Subcutaneous abdominal adipose tissue (tissue), 5 donors: ENCODE measurements at regions not wholly inside any gene's neighbourhood (a gene's known extent, or its start where the extent isn't known, plus 50 kb on each side); places are given as distances from the start of the nearest gene placed in this dataset.
"Not testable (repeated sequence)": the region's sequence is repeated elsewhere in the genome, so short reads cannot be mapped to it uniquely, and the experiment has no call there.

Source experiments
- H3K27ac ChIP-seq: one replicate; pipeline ENCODE4 v1.7.0; 2013; ENCODE audit warnings: low read depth, mild to moderate bottlenecking, inconsistent platforms, low read length, moderate library complexity
- H3K27me3 ChIP-seq, 5 donors: one replicate each; pipeline ENCODE4 v1.7.0; 2013; ENCODE audit warnings: low read length in 5 of 5, inconsistent platforms in 1 of 5; ENCODE audit not compliant: control insufficient read depth in 5 of 5, insufficient read depth in 4 of 5
- H3K36me3 ChIP-seq, 5 donors: one replicate each; pipeline ENCODE4 v1.7.0; 2013; ENCODE audit warnings: low read length in 5 of 5; ENCODE audit not compliant: control insufficient read depth in 5 of 5, insufficient read depth in 5 of 5
- H3K4me1 ChIP-seq, 5 donors: one replicate each; pipeline ENCODE4 v1.7.0; 2013; ENCODE audit warnings: low read length in 5 of 5, mild to moderate bottlenecking in 3 of 5, moderate library complexity in 1 of 5; ENCODE audit not compliant: control insufficient read depth in 5 of 5, insufficient read depth in 5 of 5
- H3K4me3 ChIP-seq, 5 donors: one replicate each; pipeline ENCODE4 v1.7.0; 2013; ENCODE audit warnings: low read length in 5 of 5, low read depth in 1 of 5
- H3K9ac ChIP-seq, 5 donors: one replicate each; pipeline ENCODE4 v1.7.0; 2013; ENCODE audit warnings: low read length in 5 of 5, mild to moderate bottlenecking in 4 of 5, moderate library complexity in 3 of 5
- H3K9me3 ChIP-seq, 5 donors: one replicate each; pipeline ENCODE4 v1.7.0; 2013; ENCODE audit warnings: low read length in 5 of 5; ENCODE audit not compliant: control insufficient read depth in 5 of 5
- donor health status: healthy.
- donor health status: healthy.
- donor health status: healthy.
- donor health status: healthy.
- donor health status: healthy.

DNA sequence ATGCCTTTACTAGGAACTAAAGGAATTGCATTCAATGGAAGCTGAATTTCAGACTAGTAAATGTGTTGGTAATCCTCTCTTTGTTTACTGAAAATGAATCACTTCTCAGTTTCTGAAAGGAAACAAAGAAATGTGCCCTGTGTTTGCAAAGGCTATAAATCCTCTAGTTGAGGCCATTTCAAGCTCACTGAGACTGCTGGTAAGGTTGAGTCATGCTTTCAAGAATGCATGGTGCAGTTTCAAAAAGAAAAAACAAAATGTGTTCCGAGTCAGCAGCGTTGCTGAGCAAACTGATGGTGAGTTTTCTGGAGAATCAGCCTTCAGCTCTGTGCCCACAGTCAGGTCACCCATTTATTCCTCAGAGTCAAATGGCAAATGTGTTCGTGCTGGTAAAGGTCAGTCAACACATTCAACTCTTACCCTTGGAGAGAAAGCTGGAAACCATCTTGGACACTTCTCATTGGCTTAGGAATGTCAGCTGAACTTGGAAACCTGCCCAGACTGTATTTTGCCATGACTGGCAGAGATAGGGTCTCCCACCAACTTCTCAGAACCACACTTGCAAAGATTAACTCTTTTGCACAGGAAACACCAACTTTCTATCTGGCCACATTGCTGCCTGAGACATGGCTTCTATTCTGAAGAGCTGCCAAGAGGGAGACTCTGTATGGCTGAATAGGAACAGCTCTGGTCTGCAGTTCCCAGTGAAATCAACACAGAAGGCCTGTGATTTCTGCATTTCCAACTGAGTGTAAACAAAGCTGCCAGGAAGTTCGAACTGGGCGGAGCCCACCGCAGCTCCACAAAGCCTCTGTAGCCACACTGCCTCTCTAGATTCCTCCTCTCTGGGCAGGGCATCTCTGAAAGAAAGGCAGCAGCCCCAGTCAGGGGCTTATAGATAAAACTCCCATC is 484.4 kb downstream of the ATP23 start:
- H3K9ac ChIP-seq = no peak overlapping the region
- H3K27me3 ChIP-seq = no peaks in the 10 kb centered on the region
- H3K4me3 ChIP-seq = peak overlapping the region in 4 of 5 donors; percentile 6 to 48 (median 19)
- H3K27ac ChIP-seq = no peak overlapping the region
- H3K9me3 ChIP-seq = peaks cover 0 to 2% (median 0%) of the 10 kb centered on the region in 5 donors
- H3K36me3 ChIP-seq = no peaks in the 10 kb centered on the region
- peaks cover 0 to 16% (median 15%) of the 10 kb centered on the region in 5 donors for H3K4me1 ChIP-seq

DNA sequence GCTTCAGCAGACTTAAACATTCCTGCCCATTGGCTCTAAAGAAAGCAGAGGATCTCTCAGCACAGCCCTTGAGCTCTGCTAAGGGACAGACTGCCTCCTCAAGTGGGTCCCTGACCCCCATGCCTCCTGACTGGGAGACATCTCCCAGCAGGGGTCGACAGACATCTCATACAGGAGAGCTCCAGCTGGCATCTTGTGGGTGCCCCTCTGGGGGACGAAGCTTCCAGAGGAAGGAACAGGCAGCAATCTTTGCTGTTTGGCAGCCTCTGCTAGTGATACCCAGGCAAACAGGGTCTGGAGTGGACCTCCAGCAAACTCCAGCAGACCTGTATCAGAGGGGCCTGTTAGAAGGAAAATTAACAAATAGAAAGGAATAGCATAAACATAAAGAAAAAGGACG is 485.1 kb downstream of the ATP23 start:
- not testable (repeated sequence) for H3K36me3 ChIP-seq, H3K9me3 ChIP-seq, H3K9ac ChIP-seq, H3K4me3 ChIP-seq, H3K27ac ChIP-seq, H3K27me3 ChIP-seq
- peaks cover 0 to 16% (median 15%) of the 10 kb centered on the region in 5 donors for H3K4me1 ChIP-seq

DNA sequence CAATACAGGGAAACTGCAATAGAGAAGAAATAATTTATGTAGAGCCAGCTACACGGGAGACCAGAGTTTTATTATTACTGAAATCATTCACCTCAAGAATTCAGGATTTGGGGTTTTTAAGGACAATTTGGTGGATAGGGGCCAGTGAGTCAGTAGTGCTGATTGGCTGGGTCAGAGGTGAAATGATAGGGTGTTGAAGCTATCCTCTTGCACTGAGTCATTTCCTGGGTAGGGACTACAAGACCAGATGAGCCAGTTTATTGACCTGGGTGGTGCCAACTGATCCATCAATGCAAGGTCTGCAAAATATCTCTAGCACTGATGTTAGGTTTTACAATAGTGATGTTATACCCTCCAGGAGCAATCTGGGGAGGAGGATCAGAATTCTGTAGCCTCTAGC is 486.3 kb downstream of the LRIG3 start:
- Histone ChIP-seq H3K27ac (no peak overlapping the region), H3K9ac (no peak overlapping the region), H3K4me3 (no peak overlapping the region), H3K9me3 (no peaks in the 10 kb centered on the region), H3K36me3 (no peaks in the 10 kb centered on the region), H3K4me1 (no peaks in the 10 kb centered on the region), H3K27me3 (no peaks in the 10 kb centered on the region)

DNA sequence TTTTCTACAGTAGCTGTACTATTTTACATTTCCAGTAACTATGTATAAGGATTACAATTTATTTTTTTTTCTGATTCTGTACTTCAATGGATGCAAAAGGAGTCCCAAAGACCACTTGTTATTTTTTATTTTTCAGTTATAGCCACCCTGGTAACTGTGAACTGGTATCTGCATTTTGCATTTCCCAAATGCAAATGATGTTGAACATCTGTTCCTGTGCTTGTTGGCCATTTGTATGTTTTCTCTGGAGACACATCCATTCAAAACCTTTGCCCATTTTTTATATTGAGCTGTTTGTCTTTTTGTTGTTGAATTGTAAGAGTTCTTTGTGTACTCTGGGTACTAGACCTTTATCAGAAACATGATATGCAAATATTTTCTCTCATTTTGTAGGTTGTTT is 485.6 kb downstream of the LRIG3 start:
- H3K9ac ChIP-seq = no peak overlapping the region
- no peaks in the 10 kb centered on the region for H3K4me1 ChIP-seq
- no peaks in the 10 kb centered on the region for H3K27me3 ChIP-seq
- H3K27ac ChIP-seq = no peak overlapping the region
- H3K4me3 ChIP-seq = no peak overlapping the region
- no peaks in the 10 kb centered on the region for H3K36me3 ChIP-seq
- no peaks in the 10 kb centered on the region for H3K9me3 ChIP-seq

DNA sequence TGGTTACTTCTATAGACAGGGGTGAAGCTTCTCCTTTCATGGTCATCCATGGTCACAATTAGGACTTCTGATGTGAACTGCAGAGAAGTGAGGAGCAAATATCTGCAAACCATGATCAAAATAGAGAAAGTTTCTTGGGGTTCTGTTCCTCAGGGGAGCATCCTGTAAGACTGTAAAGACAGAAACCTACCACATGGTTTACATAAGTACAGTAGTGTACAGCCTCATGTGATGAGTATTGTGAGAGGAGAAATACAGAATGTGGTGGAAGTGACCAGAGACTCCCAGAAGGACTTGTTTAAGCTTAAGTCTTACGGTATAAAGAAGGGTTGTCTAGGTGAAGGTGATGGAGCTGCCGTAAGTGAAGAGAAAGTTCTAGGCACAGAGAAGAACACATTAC is 484.7 kb downstream of the LRIG3 start:
- Histone ChIP-seq H3K9ac (no peak overlapping the region), H3K27me3 (no peaks in the 10 kb centered on the region), H3K4me1 (no peaks in the 10 kb centered on the region), H3K4me3 (no peak overlapping the region), H3K27ac (no peak overlapping the region), H3K9me3 (no peaks in the 10 kb centered on the region), H3K36me3 (no peaks in the 10 kb centered on the region)

DNA sequence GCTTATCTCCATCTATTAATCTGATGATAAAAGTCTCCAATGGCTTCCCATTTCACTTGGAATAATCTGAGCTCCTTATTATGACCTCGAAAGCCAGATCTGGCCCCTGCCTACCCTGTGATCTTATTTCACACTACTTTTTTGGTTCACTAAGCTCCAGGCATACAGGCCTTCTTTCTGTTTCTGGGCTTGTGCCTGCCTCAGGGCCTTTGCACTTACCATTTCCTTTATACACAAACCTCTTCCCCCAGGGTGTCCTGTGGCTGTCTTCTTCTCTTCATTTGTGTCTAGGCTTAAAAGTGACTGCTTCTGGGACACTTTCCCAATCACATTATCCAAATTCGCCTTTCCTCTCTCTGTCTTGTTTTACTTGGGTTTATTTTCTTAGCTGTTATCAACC is 478.8 kb downstream of the LRIG3 start:
- Histone ChIP-seq H3K9me3 (no peaks in the 10 kb centered on the region), H3K4me1 (peaks cover 0 to 3% (median 0%) of the 10 kb centered on the region in 5 donors), H3K9ac (no peak overlapping the region), H3K27me3 (no peaks in the 10 kb centered on the region), H3K36me3 (no peaks in the 10 kb centered on the region), H3K4me3 (no peak overlapping the region), H3K27ac (no peak overlapping the region)

DNA sequence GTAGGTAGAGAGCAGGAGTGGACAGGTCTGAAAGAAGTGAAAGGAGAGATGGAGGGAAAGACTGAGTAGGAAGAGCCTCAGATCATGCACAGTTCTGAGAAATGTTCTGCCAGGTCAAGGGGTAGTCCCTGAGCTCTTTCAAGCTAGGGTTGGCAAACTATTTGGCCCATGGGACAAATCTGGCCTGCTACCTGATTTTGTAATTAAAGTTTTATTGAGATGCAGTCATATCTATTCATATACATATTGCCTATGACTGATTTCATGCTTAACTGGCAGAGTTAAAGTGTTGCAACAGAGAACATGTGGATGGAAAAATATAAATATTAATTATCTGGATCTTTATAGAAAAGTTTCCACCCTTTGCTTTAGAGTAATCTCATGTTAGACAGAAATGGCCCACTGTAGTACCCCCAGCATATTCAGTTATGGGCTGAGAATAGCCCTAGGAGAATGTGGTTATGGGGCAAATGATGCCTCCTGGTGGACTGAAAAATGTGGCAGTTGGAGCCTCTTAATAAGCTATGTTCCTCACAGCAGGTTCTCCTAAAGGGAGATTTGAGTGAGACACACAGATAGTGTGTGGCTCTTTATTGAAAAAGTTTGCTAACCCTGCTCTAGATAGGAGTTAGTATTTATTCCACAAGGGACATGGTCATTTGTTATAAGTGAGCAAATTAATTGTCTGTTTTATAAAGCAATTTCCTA is 476.9 kb downstream of the LRIG3 start:
- Histone ChIP-seq H3K27me3 (no peaks in the 10 kb centered on the region), H3K9ac (no peak overlapping the region), H3K4me1 (peaks cover 0 to 3% (median 0%) of the 10 kb centered on the region in 5 donors), H3K4me3 (no peak overlapping the region), H3K9me3 (no peaks in the 10 kb centered on the region), H3K36me3 (no peaks in the 10 kb centered on the region), H3K27ac (no peak overlapping the region)

DNA sequence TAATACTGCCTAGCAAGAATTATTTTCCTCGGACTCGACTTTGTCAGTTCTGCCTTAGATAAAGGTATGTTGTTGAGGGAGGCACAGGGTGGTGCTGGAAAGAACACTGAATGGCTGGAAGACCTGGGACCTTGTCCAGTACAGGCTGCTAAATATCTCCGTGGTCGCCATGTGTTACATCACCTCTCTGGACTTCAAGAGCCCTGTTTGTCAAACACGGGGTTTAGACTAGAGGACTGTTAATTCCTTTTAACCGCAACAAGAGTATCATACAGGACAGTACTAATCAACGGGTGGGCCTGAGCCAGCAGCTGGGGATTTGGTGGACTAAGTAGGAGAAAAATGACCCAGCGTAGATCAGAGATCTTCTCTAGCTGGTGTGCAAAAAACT is 476.3 kb downstream of the LRIG3 start:
- Histone ChIP-seq H3K4me3 (no peak overlapping the region), H3K27me3 (no peaks in the 10 kb centered on the region), H3K27ac (no peak overlapping the region), H3K9ac (no peak overlapping the region), H3K4me1 (peaks cover 0 to 3% (median 0%) of the 10 kb centered on the region in 5 donors), H3K36me3 (no peaks in the 10 kb centered on the region), H3K9me3 (no peaks in the 10 kb centered on the region)

DNA sequence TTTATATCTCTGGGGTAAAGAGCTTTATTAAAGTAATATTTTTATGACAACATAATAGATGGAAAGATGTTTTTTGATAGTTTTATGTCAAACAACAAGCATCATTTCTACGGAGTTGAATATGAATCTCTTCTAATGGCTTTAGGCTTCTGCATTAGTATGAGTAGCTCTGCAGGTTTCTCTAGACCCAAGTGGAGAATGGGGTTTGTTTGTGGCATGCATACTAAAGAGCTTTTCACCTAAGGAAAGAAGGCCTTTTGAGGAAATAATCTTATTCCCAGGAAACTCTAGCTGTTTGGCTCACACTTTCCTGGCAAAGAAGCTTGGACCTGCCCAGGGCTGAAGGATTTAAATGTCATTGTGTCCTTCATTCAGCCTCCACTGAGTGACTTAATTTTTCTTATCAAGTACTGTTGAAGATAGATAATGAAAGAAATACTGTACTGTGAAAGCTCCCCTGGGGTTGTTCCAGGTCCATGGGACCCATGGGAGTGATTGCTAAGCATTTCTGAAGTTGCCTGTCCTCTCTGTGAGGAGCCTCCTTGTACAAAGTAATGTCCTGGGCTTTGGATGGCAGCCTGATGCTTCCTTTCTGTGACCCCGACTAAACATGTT is 469.3 kb downstream of the LRIG3 start:
- Histone ChIP-seq H3K27me3 (no peaks in the 10 kb centered on the region), H3K9me3 (no peaks in the 10 kb centered on the region), H3K9ac (no peak overlapping the region), H3K27ac (no peak overlapping the region), H3K36me3 (no peaks in the 10 kb centered on the region), H3K4me1 (no peaks in the 10 kb centered on the region), H3K4me3 (no peak overlapping the region)

DNA sequence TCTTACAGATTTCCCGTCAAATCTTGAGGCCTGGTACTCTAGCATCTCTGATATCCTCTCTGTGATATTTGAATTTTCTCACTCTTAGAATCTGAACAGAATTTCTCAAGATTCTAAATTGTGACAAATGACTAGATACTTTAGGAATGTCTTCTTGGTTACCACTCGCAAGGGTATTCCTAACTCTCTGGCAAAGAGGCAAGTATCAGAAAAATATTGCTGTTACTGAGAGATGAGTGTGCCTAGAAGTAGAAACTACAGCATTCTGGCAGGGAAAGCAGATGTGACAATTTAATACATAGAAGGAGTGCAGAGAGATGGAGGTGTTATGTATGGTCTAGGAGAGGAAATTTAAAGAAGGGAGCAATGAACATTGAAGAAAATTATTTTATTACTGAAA is 467.8 kb downstream of the LRIG3 start:
- no peaks in the 10 kb centered on the region for H3K27me3 ChIP-seq
- no peak overlapping the region for H3K4me3 ChIP-seq
- no peak overlapping the region for H3K27ac ChIP-seq
- H3K9ac ChIP-seq = no peak overlapping the region
- no peaks in the 10 kb centered on the region for H3K9me3 ChIP-seq
- no peaks in the 10 kb centered on the region for H3K4me1 ChIP-seq
- H3K36me3 ChIP-seq = no peaks in the 10 kb centered on the region
